Activated CD4-positive, alpha-beta T cell treated with anti-CD3 and anti-CD28 coated beads, Interleukin-2, amount 10 ng/mL, durations not matched to agents 7 days and 5 days (primary cell): ENCODE measurements at regions not wholly inside any gene's neighbourhood (a gene's known extent, or its start where the extent isn't known, plus 50 kb on each side); places are given as distances from the start of the nearest gene placed in this dataset.

Experiments
- CTCF ChIA-PET: fragments of 350-600 bp; sonication (Branson Sonifier 250); formaldehyde crosslinking; loops from one replicate; lab custom pipeline; 2021; ENCODE audit warnings: antibody characterized with exemption; lab: Charles Lee
- POLR2A ChIA-PET: fragments of 350-600 bp; sonication (Branson Sonifier 250); formaldehyde crosslinking; loops from one replicate; lab custom pipeline; 2021; ENCODE audit warnings: antibody characterized with exemption; lab: Charles Lee
- DNase-seq: peaks from one replicate; pipeline ENCODE4 v3.0.0-alpha.2; 2020
- H3K27ac Mint-ChIP-seq: one replicate; pipeline ENCODE4 v1.8.0; 2021; ENCODE audit warnings: mild to moderate bottlenecking, moderate library complexity, mixed read lengths
- H3K27me3 Mint-ChIP-seq: one replicate; pipeline ENCODE4 v1.8.0; 2021; ENCODE audit warnings: mixed read lengths
- H3K36me3 Mint-ChIP-seq: one replicate; pipeline ENCODE4 v1.8.0; 2021; ENCODE audit warnings: low read depth, mixed read lengths
- H3K4me1 Mint-ChIP-seq: one replicate; pipeline ENCODE4 v1.8.0; 2021; ENCODE audit warnings: mixed read lengths
- H3K4me3 Mint-ChIP-seq: one replicate; pipeline ENCODE4 v1.8.0; 2021; ENCODE audit warnings: mild to moderate bottlenecking, moderate library complexity, mixed read lengths
- H3K9me3 Mint-ChIP-seq: one replicate; pipeline ENCODE4 v1.8.0; 2021; ENCODE audit warnings: mixed read lengths

DNA sequence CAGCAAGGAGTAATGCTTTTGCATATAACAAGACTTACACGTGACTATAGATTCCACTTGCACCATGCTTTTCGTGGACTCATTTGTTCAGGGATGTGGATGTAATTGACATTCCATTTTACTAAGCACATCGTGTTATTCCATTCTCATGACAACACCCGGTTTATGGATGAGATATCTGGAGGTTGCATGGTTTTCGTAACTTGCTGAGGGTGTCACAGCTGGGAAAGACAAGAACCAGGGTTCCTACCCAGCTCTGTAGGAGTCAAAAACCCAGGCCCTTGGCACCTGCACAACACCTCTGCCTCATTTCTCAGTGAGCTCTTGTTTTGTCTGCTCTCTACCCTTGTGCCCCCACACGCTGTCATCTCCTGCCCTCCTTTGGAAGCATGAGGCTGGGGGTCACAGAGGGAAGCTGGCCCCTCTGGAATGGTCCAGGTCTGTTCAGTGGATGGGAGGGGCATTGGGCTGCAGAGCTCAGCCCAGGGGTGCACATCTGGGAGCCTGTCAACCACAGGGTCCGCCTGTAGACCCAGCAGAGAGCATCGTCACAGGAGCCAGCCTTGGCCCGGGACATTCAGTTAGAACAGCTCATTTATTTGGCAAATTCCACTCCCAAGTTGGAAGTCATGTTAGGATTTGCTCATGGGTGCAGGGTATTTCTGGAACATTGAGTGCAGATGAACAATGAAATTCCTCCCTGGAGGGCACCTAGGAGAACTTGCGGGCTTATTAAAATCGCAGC, 120.1 kb upstream of the TWIST2 start:
- Mint-ChIP-seq H3K27ac (no peak overlapping the region), H3K4me1 (no peaks in the 10 kb centered on the region), H3K4me3 (no peak overlapping the region), H3K9me3 (no peaks in the 10 kb centered on the region), H3K27me3 (peaks cover 2% of the 10 kb centered on the region), H3K36me3 (no peaks in the 10 kb centered on the region)
- POLR2A ChIA-PET: no interaction called here
- CTCF ChIA-PET: interaction anchor here (0.6 kb wide), 1 partner anchor 19 kb away, joined by 3 read pairs; no protein-coding TSS in a partner anchor
- DNase-seq: no peak

DNA sequence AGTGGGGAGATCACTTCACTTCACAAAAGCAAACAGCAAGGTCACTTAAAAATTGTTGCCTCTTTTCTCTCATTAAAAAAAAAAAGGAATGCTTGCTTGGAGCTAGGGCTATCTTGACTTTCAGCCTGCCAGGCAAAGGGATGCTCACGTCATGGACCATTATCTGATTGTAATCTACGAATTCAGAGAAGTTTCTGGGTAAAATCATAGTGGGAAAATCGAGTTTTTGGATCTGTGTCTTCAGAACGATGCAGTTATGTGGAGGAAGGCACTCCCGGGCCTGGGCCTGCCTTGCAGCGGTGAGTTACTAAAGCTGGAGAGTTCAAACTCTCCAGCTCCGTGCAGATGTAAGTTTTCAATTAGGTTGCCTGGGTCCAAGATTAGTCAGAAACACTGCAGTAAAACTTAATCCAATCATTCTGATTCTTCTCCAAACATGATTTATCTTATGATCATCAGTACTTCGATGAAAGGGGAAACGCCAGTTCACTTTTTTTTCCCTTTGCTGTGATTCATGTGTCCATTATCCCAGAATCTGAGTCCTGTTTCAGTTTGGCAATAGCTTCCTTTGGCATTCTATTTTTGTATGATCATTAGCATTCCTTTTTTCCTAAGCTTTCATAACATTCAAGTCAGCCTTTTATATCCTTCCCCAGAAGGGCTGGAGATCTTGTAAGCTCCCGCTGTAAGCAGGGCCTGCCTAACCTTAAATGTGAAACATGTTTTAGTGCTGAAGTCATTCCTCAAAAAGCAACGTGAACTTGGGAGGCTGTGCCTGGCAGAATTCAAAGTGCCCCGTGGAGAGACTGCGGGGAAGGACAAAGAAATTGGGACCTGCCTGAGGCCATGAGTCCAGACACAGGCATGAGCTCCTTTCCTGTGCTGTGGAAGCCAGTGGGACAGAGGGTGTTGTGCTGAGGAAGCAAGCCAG, 119.3 kb upstream of the TWIST2 start:
- ChIA-PET POLR2A (no interaction called here), CTCF (interaction anchor here (0.6 to 0.8 kb wide), 2 partner anchors 18 to 155 kb away, joined by 3 read pairs; no protein-coding TSS in a partner anchor)
- no peaks in the 10 kb centered on the region for H3K36me3 Mint-ChIP-seq
- no peaks in the 10 kb centered on the region for H3K4me1 Mint-ChIP-seq
- H3K4me3 Mint-ChIP-seq: no peak overlapping the region
- no peaks in the 10 kb centered on the region for H3K9me3 Mint-ChIP-seq
- H3K27me3 Mint-ChIP-seq: peaks cover 4% of the 10 kb centered on the region
- H3K27ac Mint-ChIP-seq: no peak overlapping the region
- DNase-seq: no peak

DNA sequence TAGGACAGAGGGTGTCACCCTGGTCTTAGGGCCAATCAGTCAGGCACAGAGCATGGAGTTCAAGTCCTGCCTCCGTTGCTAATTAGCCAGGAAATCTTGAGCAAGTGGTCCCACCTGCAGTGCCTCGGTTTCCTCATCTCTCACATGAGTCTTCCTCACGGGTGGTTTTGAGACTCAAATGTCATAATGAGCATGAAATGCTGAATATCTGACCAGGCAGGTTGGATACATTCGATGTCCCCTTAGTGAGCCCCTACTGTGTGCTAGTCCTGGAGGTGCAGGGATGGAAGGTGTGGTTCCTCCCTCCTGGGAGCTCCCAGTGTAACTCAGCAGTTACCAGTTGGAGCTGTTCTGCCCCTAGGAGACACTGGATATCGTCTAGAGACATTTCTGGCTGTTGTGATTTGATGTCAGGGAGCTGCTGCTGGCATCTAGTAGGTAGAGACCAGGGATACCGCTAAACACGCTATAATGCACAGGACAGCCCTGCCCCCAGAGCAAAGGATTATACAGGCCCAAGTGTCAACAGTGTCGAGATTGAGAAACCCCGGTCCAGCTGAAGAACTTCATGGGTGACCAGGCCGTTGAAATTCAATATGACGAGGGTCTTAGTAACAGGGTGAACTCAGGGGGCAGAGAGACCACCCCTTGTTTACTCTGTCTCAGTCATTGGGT, 118.5 kb upstream of the TWIST2 start:
- Mint-ChIP-seq H3K27ac (no peak overlapping the region), H3K9me3 (no peaks in the 10 kb centered on the region), H3K36me3 (no peaks in the 10 kb centered on the region), H3K27me3 (peaks cover 4% of the 10 kb centered on the region), H3K4me1 (no peaks in the 10 kb centered on the region), H3K4me3 (no peak overlapping the region)
- ChIA-PET CTCF (interaction anchor here (0.8 kb wide), 1 partner anchor 155 kb away, joined by 3 read pairs; no protein-coding TSS in a partner anchor), POLR2A (no interaction called here)
- no peak for DNase-seq

DNA sequence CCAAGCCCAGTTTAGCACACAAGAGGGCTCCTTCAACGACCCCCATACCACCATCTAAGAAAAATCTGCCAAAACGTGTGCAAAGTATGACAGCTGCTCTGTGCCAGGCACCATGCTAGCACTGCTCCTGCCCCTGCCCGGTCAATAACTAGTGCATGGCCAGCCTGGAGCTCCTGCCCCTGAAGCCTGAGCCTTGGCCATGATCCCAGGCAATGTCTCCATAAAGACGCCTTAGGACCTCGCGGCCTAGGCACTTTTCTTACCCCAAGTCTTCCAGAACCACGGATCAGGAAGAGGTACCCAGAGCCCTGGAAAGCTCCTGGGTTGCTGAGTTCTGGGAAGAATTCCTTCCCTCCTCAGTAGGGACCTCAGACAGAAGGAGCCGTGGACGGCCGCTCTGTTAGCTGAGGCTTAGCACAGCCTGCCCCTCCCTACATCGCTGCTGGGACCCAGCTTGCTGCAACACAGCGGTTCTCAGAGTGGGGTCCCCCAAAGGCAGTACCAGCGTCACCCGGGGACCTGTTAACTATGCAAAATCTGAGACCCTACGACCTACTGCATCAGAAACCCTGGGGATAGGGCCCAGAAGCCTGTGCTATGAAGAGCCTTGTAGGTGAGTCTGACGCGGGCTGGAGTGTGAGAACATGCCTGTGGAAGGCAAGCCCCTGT, 117.8 kb upstream of the TWIST2 start:
- no peaks in the 10 kb centered on the region for H3K36me3 Mint-ChIP-seq
- DNase-seq: no peak
- POLR2A ChIA-PET: no interaction called here
- no peak overlapping the region for H3K27ac Mint-ChIP-seq
- H3K4me1 Mint-ChIP-seq: no peaks in the 10 kb centered on the region
- H3K27me3 Mint-ChIP-seq: peaks cover 8% of the 10 kb centered on the region
- H3K9me3 Mint-ChIP-seq: no peaks in the 10 kb centered on the region
- no peak overlapping the region for H3K4me3 Mint-ChIP-seq
- CTCF ChIA-PET: no interaction called here

DNA sequence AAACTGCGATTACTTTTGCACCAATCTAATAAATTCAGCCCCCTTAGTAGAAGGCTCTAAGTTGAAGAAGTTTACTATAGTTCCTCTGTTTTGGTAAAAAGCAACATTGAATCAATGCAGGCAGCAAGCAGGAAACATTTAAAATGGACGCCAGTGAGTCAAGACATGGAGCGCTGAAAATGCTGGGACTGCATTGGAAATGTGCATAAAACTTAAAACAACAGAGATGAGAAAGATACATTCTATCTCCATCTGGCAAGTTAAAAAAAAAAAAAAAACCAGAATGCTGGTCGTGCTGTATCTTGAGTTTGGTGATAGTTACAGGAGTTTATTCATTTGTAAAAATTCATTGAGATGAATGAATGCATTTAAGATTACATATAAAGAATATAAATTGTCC, 117.0 kb upstream of the TWIST2 start:
- CTCF ChIA-PET: no interaction called here
- no peak for DNase-seq

DNA sequence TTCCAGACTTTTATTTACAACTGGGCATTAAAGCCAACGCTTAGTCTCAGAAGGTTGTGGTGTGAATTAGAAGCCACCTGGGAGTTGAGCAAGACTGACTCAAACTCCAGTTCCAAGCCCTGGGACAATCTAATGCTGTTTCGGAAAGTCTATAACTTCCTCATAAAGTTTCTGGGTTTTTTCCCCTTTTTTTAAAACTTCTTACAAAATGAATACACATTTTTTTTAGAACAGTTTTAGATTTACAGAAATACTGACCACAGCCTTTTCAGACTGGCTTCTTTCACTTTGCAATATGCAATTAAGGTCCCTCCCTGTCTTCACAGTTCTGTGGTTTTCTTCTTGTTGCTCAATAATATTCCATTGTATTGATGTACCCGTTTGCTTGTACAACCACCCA, 115.9 kb upstream of the TWIST2 start:
- Mint-ChIP-seq H3K36me3 (no peaks in the 10 kb centered on the region), H3K27me3 (peaks cover 14% of the 10 kb centered on the region), H3K4me1 (no peaks in the 10 kb centered on the region), H3K4me3 (no peak overlapping the region), H3K9me3 (no peaks in the 10 kb centered on the region), H3K27ac (no peak overlapping the region)
- CTCF ChIA-PET: no interaction called here
- DNase-seq: no peak
- POLR2A ChIA-PET: no interaction called here

More for the DNA sequence above, 117.0 kb upstream of the TWIST2 start:
- POLR2A ChIA-PET: no interaction called here
- peaks cover 12% of the 10 kb centered on the region for H3K27me3 Mint-ChIP-seq
- no peaks in the 10 kb centered on the region for H3K36me3 Mint-ChIP-seq
- H3K4me3 Mint-ChIP-seq: no peak overlapping the region
- no peaks in the 10 kb centered on the region for H3K9me3 Mint-ChIP-seq
- H3K27ac Mint-ChIP-seq: no peak overlapping the region
- H3K4me1 Mint-ChIP-seq: no peaks in the 10 kb centered on the region

DNA sequence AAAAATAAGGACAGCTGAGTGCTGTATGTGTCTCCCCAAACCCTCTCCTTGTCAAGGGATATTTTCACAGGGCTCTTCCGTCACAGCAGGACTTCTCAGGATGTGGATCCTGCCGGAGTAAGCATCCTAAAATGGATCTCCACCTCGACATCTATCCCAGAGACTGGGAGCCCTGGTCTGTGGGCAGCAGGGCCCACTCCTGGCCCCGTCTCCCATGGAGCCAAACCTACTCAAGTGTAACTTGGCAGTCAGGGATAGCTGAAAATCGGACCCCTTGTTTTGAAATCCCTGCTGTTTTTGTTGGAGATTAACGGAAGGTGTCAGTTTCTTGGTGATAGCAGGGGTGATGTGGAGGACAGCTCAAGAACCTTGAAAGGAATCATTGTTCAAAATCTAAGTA, 109.0 kb upstream of the TWIST2 start:
- Mint-ChIP-seq H3K36me3 (no peaks in the 10 kb centered on the region), H3K27me3 (peaks cover 21% of the 10 kb centered on the region), H3K9me3 (no peaks in the 10 kb centered on the region), H3K27ac (no peak overlapping the region), H3K4me3 (no peak overlapping the region), H3K4me1 (no peaks in the 10 kb centered on the region)
- CTCF ChIA-PET: no interaction called here
- no peak for DNase-seq
- POLR2A ChIA-PET: no interaction called here

DNA sequence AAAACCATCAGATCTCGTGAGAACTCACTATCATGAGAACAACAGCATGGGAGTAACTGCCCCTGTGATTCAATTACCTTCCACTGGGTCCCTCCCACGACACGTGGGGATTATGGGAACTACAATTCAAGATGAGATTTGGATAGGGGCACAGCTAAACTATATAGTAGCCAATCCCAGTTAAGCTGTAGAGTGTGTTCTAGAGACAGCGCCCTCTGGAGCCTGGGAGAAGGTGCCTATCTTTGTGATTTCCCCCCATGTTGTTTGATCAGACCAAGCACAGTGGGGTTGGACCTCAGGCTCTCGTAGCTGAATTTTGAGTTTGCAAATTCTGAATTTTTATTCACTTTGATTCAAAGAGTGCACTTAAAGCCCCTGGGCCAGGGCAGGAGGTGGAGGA, 108.2 kb upstream of the TWIST2 start:
- Mint-ChIP-seq H3K4me1 (no peaks in the 10 kb centered on the region), H3K27ac (no peak overlapping the region), H3K9me3 (no peaks in the 10 kb centered on the region), H3K27me3 (peaks cover 21% of the 10 kb centered on the region), H3K36me3 (no peaks in the 10 kb centered on the region), H3K4me3 (no peak overlapping the region)
- POLR2A ChIA-PET: no interaction called here
- CTCF ChIA-PET: no interaction called here
- DNase-seq: no peak

DNA sequence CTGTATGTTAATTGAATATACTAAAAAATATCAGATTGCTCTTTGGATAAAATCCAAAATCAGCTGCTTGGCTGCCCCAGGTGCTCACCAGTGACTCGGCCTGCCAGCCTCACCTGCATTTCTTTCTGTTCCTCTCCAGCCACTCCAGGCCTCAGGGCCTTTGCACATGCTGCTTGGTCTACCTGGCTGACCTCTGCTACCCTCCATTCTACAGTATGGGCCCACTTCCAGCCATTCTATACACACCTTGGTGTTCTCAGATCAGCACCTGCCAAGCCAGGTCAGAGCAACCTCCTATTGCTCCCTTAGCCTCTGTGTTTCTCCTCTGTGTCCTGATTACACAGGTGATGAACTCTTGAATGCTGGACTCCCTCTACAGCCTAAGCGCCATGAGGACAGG, 106.6 kb upstream of the TWIST2 start:
- no peaks in the 10 kb centered on the region for H3K9me3 Mint-ChIP-seq
- no peak for DNase-seq
- no peaks in the 10 kb centered on the region for H3K4me1 Mint-ChIP-seq
- ChIA-PET CTCF (no interaction called here), POLR2A (no interaction called here)
- peaks cover 11% of the 10 kb centered on the region for H3K27me3 Mint-ChIP-seq
- H3K4me3 Mint-ChIP-seq: no peak overlapping the region
- H3K36me3 Mint-ChIP-seq: no peaks in the 10 kb centered on the region
- no peak overlapping the region for H3K27ac Mint-ChIP-seq

DNA sequence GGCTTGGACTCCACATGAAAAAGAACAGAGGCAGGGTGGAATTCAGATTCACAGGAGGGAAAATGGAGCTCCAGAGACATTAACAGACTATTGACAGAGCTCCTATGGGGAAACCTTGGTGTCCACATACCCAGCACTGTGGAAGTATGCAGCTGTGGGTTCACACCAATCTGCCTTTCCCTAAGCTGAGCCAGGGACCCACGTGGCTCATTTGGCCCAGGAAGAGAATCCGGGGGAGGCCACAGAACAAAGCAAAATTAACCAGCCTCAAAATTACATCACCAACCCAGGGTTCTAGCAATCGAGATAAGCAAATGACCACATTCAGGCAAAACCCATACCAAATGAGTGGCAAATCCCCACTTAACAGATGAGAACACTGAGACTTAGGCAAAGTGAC, 105.8 kb upstream of the TWIST2 start:
- H3K4me3 Mint-ChIP-seq: no peak overlapping the region
- POLR2A ChIA-PET: no interaction called here

DNA sequence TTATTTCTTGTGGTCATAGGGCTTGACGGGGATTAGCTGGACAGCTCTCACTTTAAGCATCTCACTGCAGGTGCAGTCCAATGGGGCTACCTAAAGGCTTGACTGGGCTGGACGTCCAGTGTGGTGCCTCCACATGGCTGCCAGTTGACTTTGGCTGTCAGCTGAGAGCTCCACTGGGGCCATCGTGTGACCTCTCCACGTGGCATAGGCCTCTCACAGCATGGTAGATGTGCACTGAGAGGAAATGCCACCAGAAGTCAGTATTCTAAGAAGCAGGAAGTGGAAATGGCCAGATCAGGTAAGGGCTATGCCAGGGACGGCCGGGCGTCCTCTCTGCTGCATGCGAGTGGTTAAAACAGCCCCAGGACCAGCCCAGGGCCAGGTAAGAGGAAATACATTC, 105.2 kb upstream of the TWIST2 start:
- H3K27me3 Mint-ChIP-seq: peaks cover 5% of the 10 kb centered on the region
- CTCF ChIA-PET: no interaction called here
- POLR2A ChIA-PET: no interaction called here

More for the DNA sequence above, 105.8 kb upstream of the TWIST2 start:
- Mint-ChIP-seq H3K36me3 (no peaks in the 10 kb centered on the region), H3K9me3 (no peaks in the 10 kb centered on the region), H3K27me3 (peaks cover 10% of the 10 kb centered on the region), H3K4me1 (no peaks in the 10 kb centered on the region), H3K27ac (no peak overlapping the region)
- no peak for DNase-seq
- CTCF ChIA-PET: no interaction called here

DNA sequence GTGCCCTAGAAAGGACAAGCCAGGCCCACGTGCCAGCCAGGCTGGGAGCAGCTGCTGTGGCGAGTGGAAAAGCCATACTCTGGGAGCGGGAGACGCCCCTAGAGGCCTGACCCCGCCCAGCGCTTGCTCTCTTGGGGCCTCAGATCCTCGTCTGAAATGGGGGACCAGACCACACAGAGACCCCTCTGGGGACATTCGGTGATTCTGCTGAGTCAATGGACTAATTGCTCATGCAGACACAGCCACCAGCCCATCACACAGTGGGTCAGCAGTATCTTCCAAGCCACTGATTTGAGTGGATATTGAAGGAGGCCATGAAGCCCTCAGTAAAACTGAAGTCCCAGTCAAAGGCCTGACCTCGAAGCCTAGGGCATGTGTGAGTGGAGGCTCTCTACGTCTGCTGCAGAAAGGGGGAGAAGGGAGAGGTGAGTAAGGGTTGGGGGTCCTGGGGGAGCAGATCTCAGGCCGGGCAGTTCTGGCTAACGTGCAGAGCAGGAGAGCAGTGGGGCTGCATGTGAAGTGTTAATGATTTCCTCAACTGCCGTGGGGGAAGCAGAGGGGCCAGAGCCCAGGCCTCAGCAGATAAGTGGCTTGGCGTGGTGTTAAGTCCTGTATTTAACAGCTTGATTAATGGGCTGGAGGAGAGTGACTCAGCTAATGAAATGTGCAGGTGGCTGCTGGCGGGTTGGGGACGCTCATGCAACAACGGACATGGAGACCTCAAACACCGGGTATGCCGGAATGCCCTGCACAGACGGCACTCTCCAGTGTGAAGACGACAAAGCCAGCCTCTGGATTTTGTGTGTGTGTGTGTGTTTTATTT, 104.4 kb upstream of the TWIST2 start:
- H3K27me3 Mint-ChIP-seq: peaks cover 2% of the 10 kb centered on the region

More for the DNA sequence above, 105.2 kb upstream of the TWIST2 start:
- H3K4me1 Mint-ChIP-seq: no peaks in the 10 kb centered on the region
- DNase-seq: no peak
- H3K27ac Mint-ChIP-seq: no peak overlapping the region
- no peaks in the 10 kb centered on the region for H3K9me3 Mint-ChIP-seq
- H3K4me3 Mint-ChIP-seq: no peak overlapping the region
- no peaks in the 10 kb centered on the region for H3K36me3 Mint-ChIP-seq

More for the DNA sequence above, 104.4 kb upstream of the TWIST2 start:
- CTCF ChIA-PET: no interaction called here
- no peak for DNase-seq
- POLR2A ChIA-PET: no interaction called here
- no peaks in the 10 kb centered on the region for H3K4me1 Mint-ChIP-seq
- no peaks in the 10 kb centered on the region for H3K36me3 Mint-ChIP-seq
- no peak overlapping the region for H3K4me3 Mint-ChIP-seq
- no peak overlapping the region for H3K27ac Mint-ChIP-seq
- no peaks in the 10 kb centered on the region for H3K9me3 Mint-ChIP-seq
